B cell (primary cell): ENCODE measurements at regions not wholly inside any gene's neighbourhood (a gene's known extent, or its start where the extent isn't known, plus 50 kb on each side); places are given as distances from the start of the nearest gene placed in this dataset.

ENCODE experiments used
- ATAC-seq: fragments of 200-7000 bp; cut with Tn5 transposase; one replicate; pipeline ENCODE4 v1.10.0; 2021; ENCODE audit warnings: low read depth, mild to moderate bottlenecking, moderate number of reproducible peaks, moderate library complexity
- CTCF ChIA-PET: fragments of 350-600 bp; sonication (Branson Sonifier 250); formaldehyde crosslinking; loops from one replicate; lab custom pipeline; 2021; ENCODE audit warnings: antibody characterized with exemption, inconsistent platforms; lab: Charles Lee
- POLR2A ChIA-PET: fragments of 350-600 bp; sonication (Branson Sonifier 250); formaldehyde crosslinking; loops from one replicate; lab custom pipeline; 2021; ENCODE audit warnings: antibody characterized with exemption; lab: Charles Lee
- DNase-seq: peaks from one replicate; pipeline ENCODE4 v3.0.0; 2013
- H2AFZ ChIP-seq: 2 replicates; pipeline ENCODE4 v1.6.1; 2012; ENCODE audit warnings: mild to moderate bottlenecking, low read depth, low read length; ENCODE audit not compliant: insufficient read depth, poor library complexity, severe bottlenecking
- H3K27ac ChIP-seq, 2 donors: 1 replicate in 1 of 2; 2 replicates in 1 of 2; pipeline ENCODE4 v1.5.1; 2012 to 2013; ENCODE audit warnings: low read length in 2 of 2, mild to moderate bottlenecking in 2 of 2, moderate library complexity in 1 of 2
- H3K27me3 ChIP-seq, 4 experiments: fragments of 200-600 bp in 1 of 4; sonication (generic) in 1 of 4; replicated peaks in 1 of 4; 1 replicate in 2 of 4; 2 replicates in 2 of 4; pipeline versions ENCODE4 v1.6.1 to v1.7.0; 2013 to 2016; ENCODE audit warnings: low read length in 3 of 4, mild to moderate bottlenecking in 2 of 4, mixed read lengths in 1 of 4, moderate library complexity in 1 of 4; ENCODE audit not compliant: insufficient read depth in 4 of 4, control insufficient read depth in 3 of 4; ENCODE audit errors: control extremely low read depth in 1 of 4
- H3K36me3 ChIP-seq, 2 experiments: replicated peaks in 1 of 2; 1 replicate in 1 of 2; 2 replicates in 1 of 2; pipeline versions ENCODE4 v1.6.1 to v1.7.1; 2013; ENCODE audit warnings: low read length in 1 of 2; ENCODE audit not compliant: insufficient read depth in 2 of 2, control insufficient read depth in 1 of 2; ENCODE audit errors: control extremely low read depth in 1 of 2, extremely low read depth in 1 of 2
- H3K4me1 ChIP-seq, 2 donors: fragments of 200-600 bp in 1 of 2; sonication (generic) in 1 of 2; 1 replicate in 1 of 2; 2 replicates in 1 of 2; pipeline versions ENCODE4 v1.5.1 to v1.6.1; 2013 to 2017; ENCODE audit warnings: low read length in 2 of 2; ENCODE audit not compliant: control insufficient read depth in 2 of 2, insufficient read depth in 2 of 2
- H3K4me2 ChIP-seq: replicated peaks from 2 replicates; pipeline ENCODE3; 2012; ENCODE audit warnings: mild to moderate bottlenecking, low read depth, low read length; ENCODE audit not compliant: poor library complexity, severe bottlenecking
- H3K4me3 ChIP-seq, 5 experiments: fragments of 200-600 bp in 1 of 5; sonication (generic) in 1 of 5; 1 replicate in 3 of 5; 2 replicates in 2 of 5; pipeline versions ENCODE4 v1.5.1 to v1.7.0; 2011 to 2016; ENCODE audit warnings: low read length in 4 of 5, mild to moderate bottlenecking in 4 of 5, low read depth in 2 of 5, control low read depth in 1 of 5, moderate library complexity in 1 of 5; ENCODE audit not compliant: insufficient read depth in 1 of 5; ENCODE audit errors: control extremely low read depth in 1 of 5, extremely low read depth in 1 of 5
- H3K79me2 ChIP-seq: fragments of 200-600 bp; sonication (generic); one replicate; pipeline ENCODE4 v1.6.0; 2016; ENCODE audit warnings: low read length; ENCODE audit not compliant: control insufficient read depth, insufficient read depth
- H3K9ac ChIP-seq: fragments of 200-600 bp; sonication (generic); 2 replicates; pipeline ENCODE4 v1.6.1; 2017; ENCODE audit warnings: mild to moderate bottlenecking, low read length, moderate library complexity
- H3K9me3 ChIP-seq, 3 donors: one replicate each; pipeline versions ENCODE4 v1.6.1 to v1.7.1; 2013; ENCODE audit warnings: low read length in 2 of 3; ENCODE audit not compliant: control insufficient read depth in 2 of 3, insufficient read depth in 1 of 3; ENCODE audit errors: control extremely low read depth in 1 of 3
- H4K20me1 ChIP-seq: 2 replicates; pipeline ENCODE4 v1.6.0; 2012; ENCODE audit warnings: mild to moderate bottlenecking, low read length; ENCODE audit not compliant: insufficient read depth, control insufficient read depth, poor library complexity, severe bottlenecking
- H3K27ac Mint-ChIP-seq: one replicate; pipeline ENCODE4 v1.8.0; 2021; ENCODE audit warnings: mixed read lengths
- H3K27me3 Mint-ChIP-seq: one replicate; pipeline ENCODE4 v1.8.0; 2021; ENCODE audit warnings: mixed read lengths
- H3K4me1 Mint-ChIP-seq: one replicate; pipeline ENCODE4 v1.8.0; 2021; ENCODE audit warnings: mixed read lengths
- H3K4me3 Mint-ChIP-seq: one replicate; pipeline ENCODE4 v1.8.0; 2021; ENCODE audit warnings: mixed read lengths
- H3K9me3 Mint-ChIP-seq: one replicate; pipeline ENCODE4 v1.8.0; 2022; ENCODE audit warnings: mixed read lengths; ENCODE audit not compliant: insufficient read depth
- CTCF ChIP-seq: fragments of 200-600 bp; IDR thresholded peaks from one replicate; pipeline ENCODE4 v1.8.0; 2022; ENCODE audit warnings: antibody characterized with exemption, mild to moderate bottlenecking
- EZH2 ChIP-seq: IDR thresholded peaks from 2 replicates; pipeline ENCODE4 v1.6.1; 2012; ENCODE audit warnings: borderline replicate concordance, low read depth, mild to moderate bottlenecking, moderate library complexity, low read length; ENCODE audit not compliant: insufficient read depth, poor library complexity, severe bottlenecking
- WGBS: methylation state at CpG from one replicate; pipeline ENCODE4 v1.1.5; 2013; ENCODE audit warnings: missing lambda C conversion rate; ENCODE audit not compliant: insufficient coverage; 5-methylcytosine and 5-hydroxymethylcytosine counted together
- intact Hi-C: fragments of 100-400 bp; cut with micrococcal nuclease; formaldehyde crosslinking; loops from one replicate; pipeline ENCODE4 v1.10.0; 2022

GRCh38 chr7:128170461-128170860, 70.6 kb upstream of the LEP start:
- Histone ChIP-seq H3K4me2 (no peak overlapping the region), H3K9ac (no peak overlapping the region), H2AFZ (no peak overlapping the region), H3K4me1 (peaks cover 36 to 40% of the 10 kb centered on the region in 2 donors), H3K9me3 (peaks cover 0 to 18% (median 0%) of the 10 kb centered on the region in 3 donors), H4K20me1 (no peaks in the 10 kb centered on the region), H3K27me3 (peaks cover 0 to 51% (median 30%) of the 10 kb centered on the region in 4 experiments), H3K79me2 (no peaks in the 10 kb centered on the region), H3K27ac (no peak overlapping the region), H3K36me3 (no peaks in the 10 kb centered on the region), H3K4me3 (no peak overlapping the region)
- ChIA-PET CTCF (interaction anchor here (1.0 kb wide), 1 partner anchor 39 kb away, joined by 3 read pairs; no protein-coding TSS in a partner anchor), POLR2A (no interaction called here)
- Mint-ChIP-seq H3K27me3 (peaks cover 35% of the 10 kb centered on the region), H3K4me3 (no peak overlapping the region), H3K4me1 (peaks cover 42% of the 10 kb centered on the region), H3K27ac (no peak overlapping the region), H3K9me3 (no peaks in the 10 kb centered on the region)
- DNase-seq (no peak), ATAC-seq (no peak)
- intact Hi-C loops, result no loop called here
- 61% methylated on average over 1 of the region's 1 CpG for WGBS
- TF ChIP-seq CTCF (no peak), EZH2 (no peak)

DNA sequence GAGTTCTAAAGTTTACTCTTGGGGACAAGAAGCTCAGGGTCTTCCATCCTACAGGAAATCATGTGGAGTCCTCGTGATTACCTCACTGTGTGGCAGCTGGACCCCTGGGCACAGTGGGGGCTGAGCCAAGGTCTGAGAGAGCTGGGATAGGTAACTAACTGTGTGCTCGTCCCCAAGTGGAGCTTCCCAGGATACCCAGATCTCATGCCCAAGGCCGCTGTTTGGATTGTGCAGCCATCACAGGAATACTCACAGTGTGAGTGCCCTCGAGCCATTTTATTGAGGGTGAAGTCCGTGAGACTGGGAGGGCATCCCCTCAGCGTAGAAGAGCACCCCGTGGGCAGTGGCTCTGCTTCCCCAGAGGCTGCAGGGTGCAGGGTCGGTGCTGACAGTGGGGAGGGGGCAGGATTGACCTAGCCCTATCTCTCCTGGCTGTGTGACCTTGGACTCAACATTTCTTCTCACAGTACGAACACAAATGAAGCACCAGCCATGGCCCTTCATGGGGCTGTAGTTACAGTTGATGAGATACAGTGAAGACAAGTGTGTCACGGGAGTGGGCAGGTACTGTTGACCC, 69.6 kb upstream of the LEP start:
- TF ChIP-seq EZH2, result no peak
- no peak for TF ChIP-seq CTCF
- intact Hi-C loops, result no loop called here
- H3K27ac Mint-ChIP-seq, result no peak overlapping the region

More for the DNA sequence above, 69.6 kb upstream of the LEP start:
- POLR2A ChIA-PET, result interaction anchor here (0.6 kb wide), 1 partner anchor 38 kb away, joined by 5 read pairs; no protein-coding TSS in a partner anchor
- Histone ChIP-seq H3K9me3 (peaks cover 0 to 12% (median 0%) of the 10 kb centered on the region in 3 donors), H4K20me1 (no peaks in the 10 kb centered on the region), H3K9ac (no peak overlapping the region), H3K4me1 (peaks cover 26 to 31% of the 10 kb centered on the region in 2 donors), H3K27ac (no peak overlapping the region), H3K36me3 (no peaks in the 10 kb centered on the region), H3K79me2 (no peaks in the 10 kb centered on the region), H3K4me2 (no peak overlapping the region), H2AFZ (no peak overlapping the region), H3K4me3 (no peak overlapping the region), H3K27me3 (peaks cover 0 to 41% (median 24%) of the 10 kb centered on the region in 4 experiments)
- Mint-ChIP-seq H3K9me3 (no peaks in the 10 kb centered on the region), H3K4me1 (peaks cover 35% of the 10 kb centered on the region), H3K27me3 (peaks cover 28% of the 10 kb centered on the region), H3K4me3 (no peak overlapping the region)
- CTCF ChIA-PET, result no interaction called here
- ATAC-seq, result no peak
- 82% methylated on average over 8 of the region's 10 CpGs for WGBS
- DNase-seq, result no peak
